Fibroblast of peridontal ligament (primary cell): ENCODE measurements at regions not wholly inside any gene's neighbourhood (a gene's known extent, or its start where the extent isn't known, plus 50 kb on each side); places are given as distances from the start of the nearest gene placed in this dataset.

Experiments
- DNase-seq: peaks from one replicate; pipeline ENCODE4 v3.0.0-alpha.2; 2010; ENCODE audit errors: extremely low read depth

- no peak for DNase-seq
These were observed 161.5 kb upstream of the ESRRG start for GRCh38 chr1:216884614-216885229.

GRCh38 chr1:216883518-216883917 is 160.3 kb upstream of the ESRRG start:
- no peak for DNase-seq

- no peak for DNase-seq
These were observed 158.5 kb upstream of the ESRRG start for GRCh38 chr1:216881695-216882094.

DNA sequence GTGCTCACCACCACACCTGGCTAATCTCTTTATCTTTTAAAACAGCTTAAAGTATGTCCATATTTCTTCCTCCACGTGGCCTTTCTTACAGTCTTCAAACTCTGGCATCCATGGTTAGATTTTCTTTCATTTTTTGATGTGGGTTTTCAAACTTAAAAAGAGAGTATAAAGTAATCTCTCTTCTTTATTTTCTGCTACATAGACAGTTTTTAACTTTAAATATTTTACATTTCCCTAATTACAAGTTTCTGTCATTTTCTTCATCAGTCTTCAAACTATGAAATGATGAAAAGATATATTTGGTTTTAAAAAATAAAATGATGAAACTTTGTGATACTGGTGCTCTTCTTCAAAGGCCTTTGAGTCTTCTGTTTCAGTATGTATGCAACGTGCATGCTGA is 143.5 kb upstream of the ESRRG start:
- no peak for DNase-seq

- no peak for DNase-seq
These were observed 132.6 kb upstream of the ESRRG start for GRCh38 chr1:216855810-216856209.

- DNase-seq = no peak
These were observed 131.7 kb upstream of the ESRRG start for GRCh38 chr1:216854836-216855484.

DNA sequence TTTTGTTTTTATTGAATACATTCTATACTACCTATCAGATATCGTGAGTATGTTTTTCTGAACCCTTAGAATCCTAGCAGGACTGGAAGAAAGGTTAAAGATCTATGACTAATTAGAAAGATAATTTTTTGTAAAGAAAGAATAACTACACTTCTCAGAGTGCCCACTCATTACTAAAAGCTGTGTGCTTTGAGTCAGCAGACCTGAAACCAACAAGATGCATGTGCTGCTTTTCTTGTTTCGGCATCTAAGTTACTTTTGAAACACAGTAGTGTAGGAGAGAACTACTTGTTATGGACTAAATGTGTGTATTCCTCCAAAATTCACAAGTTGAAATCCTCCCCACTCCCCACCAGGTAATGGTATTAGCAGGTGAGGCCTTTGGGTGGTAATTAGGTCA is 127.8 kb upstream of the ESRRG start:
- no peak for DNase-seq

- no peak for DNase-seq
These were observed 125.9 kb upstream of the ESRRG start for GRCh38 chr1:216849146-216849545.

GRCh38 chr1:216847397-216848036 is 124.3 kb upstream of the ESRRG start:
- DNase-seq = no peak

DNA sequence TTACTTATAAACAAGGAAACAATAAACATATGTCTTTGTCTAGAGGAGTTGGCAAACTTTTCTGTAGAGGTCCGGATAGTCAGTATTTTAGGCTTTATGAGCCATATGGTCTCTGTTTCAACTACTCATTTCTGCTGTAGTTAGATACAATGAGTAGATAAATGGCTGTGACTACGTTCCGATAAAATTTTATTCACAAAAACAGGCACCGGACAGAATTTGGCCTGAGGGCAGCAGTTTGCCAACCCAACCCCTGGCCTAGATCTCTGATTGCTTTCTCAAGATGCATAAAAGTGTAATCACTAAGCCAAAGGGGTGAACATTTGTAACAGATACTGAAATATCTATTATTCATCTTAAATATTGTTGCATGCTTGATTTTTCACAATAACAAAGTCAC is 123.1 kb upstream of the ESRRG start:
- no peak for DNase-seq

DNA sequence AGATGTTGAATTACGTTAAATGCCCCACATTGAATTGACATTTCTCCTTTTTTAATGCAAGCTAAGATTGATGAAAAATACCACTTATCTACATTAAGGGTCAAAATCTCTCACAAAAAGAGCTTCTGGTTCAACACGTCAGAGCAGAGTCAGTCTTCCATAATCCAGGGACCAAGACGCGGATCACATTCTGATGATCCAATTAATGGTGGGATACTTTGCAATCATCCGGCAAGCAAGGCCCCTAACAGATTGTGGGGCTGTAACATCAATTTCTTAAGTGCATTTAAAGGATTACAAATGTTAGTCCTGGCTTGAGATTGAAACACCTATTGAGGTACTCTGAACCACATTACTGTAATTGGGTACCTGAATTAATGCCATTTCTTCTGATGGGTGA is 120.2 kb upstream of the ESRRG start:
- no peak for DNase-seq

- DNase-seq = no peak
These were observed 117.9 kb upstream of the ESRRG start for GRCh38 chr1:216841165-216841564.

DNA sequence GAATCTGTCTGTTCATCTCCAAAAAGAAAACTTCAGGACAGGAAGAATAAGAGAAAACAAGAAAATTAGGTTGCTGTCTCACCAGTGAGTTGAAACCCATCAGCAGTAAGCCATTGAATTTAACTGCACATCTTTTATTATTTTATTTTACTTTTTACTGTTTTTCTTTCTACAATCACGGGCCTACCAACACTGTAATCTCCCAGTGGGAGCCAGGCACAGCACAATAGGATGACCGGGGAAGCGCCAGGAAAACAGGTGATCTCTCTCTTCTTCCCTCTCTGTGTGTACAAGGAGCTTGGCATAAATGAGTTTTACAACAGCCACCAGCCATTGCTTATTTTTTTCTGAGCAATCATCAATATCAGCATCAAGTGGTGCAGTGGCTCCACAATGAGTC is 113.1 kb upstream of the ESRRG start:
- DNase-seq = no peak

GRCh38 chr1:216833509-216833908 is 110.3 kb upstream of the ESRRG start:
- no peak for DNase-seq

DNA sequence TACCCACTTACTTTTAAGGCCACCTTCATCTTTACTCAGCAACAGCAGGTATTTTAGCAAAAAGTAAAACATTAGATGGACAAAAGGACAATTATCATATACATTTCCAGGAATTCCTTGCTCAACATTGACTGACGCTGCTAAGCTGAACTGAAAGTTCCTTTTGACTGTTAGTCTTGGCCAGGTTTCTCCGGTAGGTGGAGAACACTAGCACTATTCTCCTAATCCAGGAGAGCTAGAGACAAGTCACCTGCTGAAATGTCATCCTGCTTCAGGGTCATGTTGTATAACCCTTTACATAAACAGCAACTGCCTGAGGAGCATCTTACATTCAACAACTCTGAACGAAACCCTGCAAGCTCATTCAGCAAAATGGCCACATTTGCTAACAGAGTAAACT is 109.0 kb upstream of the ESRRG start:
- DNase-seq = no peak

GRCh38 chr1:216830424-216831210 is 107.4 kb upstream of the ESRRG start:
- DNase-seq = no peak

GRCh38 chr1:216827251-216827650 is 104.0 kb upstream of the ESRRG start:
- no peak for DNase-seq

GRCh38 chr1:216826646-216827045 is 103.4 kb upstream of the ESRRG start:
- DNase-seq = no peak

GRCh38 chr1:216826214-216826613 is 103.0 kb upstream of the ESRRG start:
- DNase-seq = no peak

DNA sequence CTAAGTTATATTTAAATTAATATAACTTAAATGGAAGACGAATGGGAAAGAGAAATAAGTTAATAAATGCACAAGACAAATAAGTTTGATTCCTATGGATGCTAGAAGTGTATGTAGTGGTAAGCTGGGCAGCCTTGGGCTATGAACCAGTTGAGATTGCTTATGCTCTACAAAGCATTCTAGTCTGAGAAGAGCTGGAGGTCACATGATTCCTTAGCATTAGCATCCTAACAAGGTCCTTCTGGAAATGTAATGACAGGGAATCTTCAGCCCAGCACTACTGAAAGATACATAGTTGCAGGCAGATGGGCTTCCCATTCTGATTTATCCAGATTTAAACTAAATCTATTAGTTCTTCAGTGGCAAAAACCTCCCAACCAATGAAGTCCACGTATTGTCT is 102.3 kb upstream of the ESRRG start:
- no peak for DNase-seq

GRCh38 chr1:216824511-216824910 is 101.3 kb upstream of the ESRRG start:
- DNase-seq = no peak

- no peak for DNase-seq
These were observed 100.5 kb upstream of the ESRRG start for GRCh38 chr1:216823731-216824130.

- DNase-seq = no peak
These were observed 99.3 kb upstream of the ESRRG start for GRCh38 chr1:216822480-216822879.
